ENCODE measurements at regions not wholly inside any gene's neighbourhood (a gene's known extent, or its start where the extent isn't known, plus 50 kb on each side); places are given as distances from the start of the nearest gene placed in this dataset.

DNA sequence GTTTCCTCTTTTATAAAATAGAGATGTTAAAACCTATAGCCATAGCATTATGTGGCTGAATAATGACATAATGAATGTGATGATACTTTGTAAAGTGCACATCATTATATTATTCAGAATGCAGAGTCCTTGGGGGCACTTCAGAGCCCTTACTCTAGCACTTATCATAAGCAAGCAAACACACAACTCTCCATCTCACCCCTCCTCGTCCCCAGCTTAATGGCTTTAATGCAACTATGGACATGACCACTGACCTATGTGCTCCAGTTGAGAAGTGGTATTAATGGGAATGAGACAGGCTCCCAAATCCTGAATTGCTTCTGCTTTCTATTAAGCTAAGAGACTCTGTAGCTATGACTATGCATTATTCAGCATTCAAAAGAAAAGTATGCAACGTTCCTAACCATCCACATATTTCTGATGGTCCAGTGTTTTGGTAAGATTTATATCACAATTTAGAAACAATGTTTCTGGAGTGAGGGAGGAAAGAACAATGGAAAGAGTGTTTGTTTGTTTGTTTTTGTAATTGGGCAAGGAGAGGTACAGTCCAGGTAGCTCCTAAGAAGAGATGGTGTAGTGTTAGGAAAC, 194.0 kb upstream of the PLXNA2 start:
- no peak for TF ChIP-seq CTCF (IDR thresholded peaks at IDR 0.05; ENCODE audit: insufficient read depth, low read length, missing control alignments)
- ChIA-PET POLR2A (no interaction called here), CTCF (interaction anchor here (1.2 kb wide), 1 partner anchor 14 kb away, joined by 3 read pairs; no protein-coding TSS in a partner anchor)
- DNase-seq (ENCODE audit: low read depth, low spot score), result no peak
- no peak overlapping the region for H3K4me3 ChIP-seq (ENCODE audit: low read depth, low read length)

DNA sequence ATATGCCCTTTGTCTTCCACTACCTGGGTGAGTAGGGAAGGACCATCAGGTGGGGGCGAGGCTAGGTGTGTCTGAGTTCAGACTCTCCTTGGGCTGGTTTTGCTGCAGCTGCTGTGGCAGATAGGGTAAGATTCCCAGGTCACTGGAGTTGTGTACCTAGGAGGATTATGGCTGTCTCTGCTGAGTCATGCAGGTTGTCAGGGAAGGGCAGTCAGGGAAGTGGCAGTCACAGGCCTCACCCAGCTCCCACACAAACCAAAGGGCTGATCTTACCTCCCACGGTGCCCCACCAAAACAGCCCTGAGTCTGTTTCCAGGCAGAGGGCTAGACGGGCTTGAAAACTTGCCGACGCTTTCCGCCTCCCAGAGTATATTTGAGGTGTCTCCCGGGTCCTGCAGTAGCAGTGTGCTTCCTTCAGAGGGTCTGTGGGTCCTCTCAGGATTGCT, 201.6 kb upstream of the PLXNA2 start:
- ChIA-PET POLR2A (no interaction called here), CTCF (no interaction called here)
- DNase-seq (ENCODE audit: low read depth, low spot score), result no peak
- TF ChIP-seq CTCF (IDR thresholded peaks at IDR 0.05; ENCODE audit: insufficient read depth, low read length, missing control alignments), result no peak
- H3K4me3 ChIP-seq (ENCODE audit: low read depth, low read length), result no peak overlapping the region

DNA sequence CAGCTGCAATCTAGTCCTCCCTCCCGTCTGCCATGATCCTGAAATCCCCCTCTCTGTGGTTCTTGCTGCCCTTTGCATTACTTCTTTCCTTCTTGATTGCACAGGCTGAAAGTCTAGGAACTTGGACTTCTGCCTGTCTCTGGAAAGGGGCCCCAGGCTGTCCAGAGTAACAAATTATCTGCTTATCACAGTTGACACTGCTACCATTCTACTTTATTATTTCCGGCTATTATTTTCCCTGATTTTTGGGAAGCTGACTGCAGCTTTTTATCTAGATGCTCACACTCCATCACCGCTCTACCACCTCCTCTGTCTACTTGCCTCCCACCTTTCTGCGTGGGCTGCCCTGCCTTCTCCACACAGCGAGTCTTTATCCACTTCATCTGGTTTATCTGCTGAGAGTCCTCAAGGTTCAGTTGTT, 202.1 kb upstream of the PLXNA2 start:
- CTCF ChIA-PET, result no interaction called here
- POLR2A ChIA-PET, result no interaction called here
- no peak overlapping the region for H3K4me3 ChIP-seq (ENCODE audit: low read depth, low read length)
- no peak for DNase-seq (ENCODE audit: low read depth, low spot score)
- no peak for TF ChIP-seq CTCF (IDR thresholded peaks at IDR 0.05; ENCODE audit: insufficient read depth, low read length, missing control alignments)

- POLR2A ChIA-PET, result no interaction called here
Measured at GRCh38 chr1:208448425-208448824, 204.2 kb upstream of the PLXNA2 start.

GRCh38 chr1:208449951-208450350, 205.8 kb upstream of the PLXNA2 start:
- H3K4me3 ChIP-seq (ENCODE audit: low read depth, low read length), result no peak overlapping the region
- CTCF ChIA-PET, result interaction anchor here (0.8 kb wide), 1 partner anchor 17 kb away, joined by 3 read pairs; no protein-coding TSS in a partner anchor
- no peak for TF ChIP-seq CTCF (IDR thresholded peaks at IDR 0.05; ENCODE audit: insufficient read depth, low read length, missing control alignments)
- POLR2A ChIA-PET, result no interaction called here
- DNase-seq (ENCODE audit: low read depth, low spot score), result no peak

More at GRCh38 chr1:208448425-208448824, 204.2 kb upstream of the PLXNA2 start:
- no peak for TF ChIP-seq CTCF (IDR thresholded peaks at IDR 0.05; ENCODE audit: insufficient read depth, low read length, missing control alignments)
- no peak overlapping the region for H3K4me3 ChIP-seq (ENCODE audit: low read depth, low read length)
- no peak for DNase-seq (ENCODE audit: low read depth, low spot score)
- CTCF ChIA-PET, result no interaction called here

GRCh38 chr1:208450958-208451357, 206.8 kb upstream of the PLXNA2 start:
- CTCF ChIA-PET, result no interaction called here
- no peak overlapping the region for H3K4me3 ChIP-seq (ENCODE audit: low read depth, low read length)
- no peak for TF ChIP-seq CTCF (IDR thresholded peaks at IDR 0.05; ENCODE audit: insufficient read depth, low read length, missing control alignments)
- POLR2A ChIA-PET, result no interaction called here
- DNase-seq (ENCODE audit: low read depth, low spot score), result no peak

All from AG04449 (cell line).